ENCODE measurements at regions not wholly inside any gene's neighbourhood (a gene's known extent, or its start where the extent isn't known, plus 50 kb on each side); places are given as distances from the start of the nearest gene placed in this dataset.

- TF ChIP-seq CTCF (conservative IDR thresholded peaks at IDR 0.05): no peak
Observed at GRCh38 chr13:108115738-108116137, 99.6 kb downstream of the LIG4 start.

GRCh38 chr13:108113407-108113806, 101.9 kb downstream of the LIG4 start:
- DNase-seq (ENCODE audit: low read depth, low spot score): no peak
- H3K9me3 Mint-ChIP-seq: no peaks in the 10 kb centered on the region
- H3K4me3 Mint-ChIP-seq: no peak overlapping the region
- no peak overlapping the region for H3K27ac Mint-ChIP-seq (ENCODE audit: unreplicated experiment)
- H3K4me1 Mint-ChIP-seq: no peaks in the 10 kb centered on the region
- H3K36me3 Mint-ChIP-seq (ENCODE audit: low read depth): no peaks in the 10 kb centered on the region
- no peak for TF ChIP-seq CTCF (conservative IDR thresholded peaks at IDR 0.05)
- no peaks in the 10 kb centered on the region for H3K27me3 Mint-ChIP-seq (ENCODE audit: low read depth)

More at GRCh38 chr13:108115738-108116137, 99.6 kb downstream of the LIG4 start:
- Mint-ChIP-seq H3K4me3 (no peak overlapping the region), H3K36me3 (ENCODE audit: low read depth) (no peaks in the 10 kb centered on the region), H3K27ac (ENCODE audit: unreplicated experiment) (no peak overlapping the region), H3K27me3 (ENCODE audit: low read depth) (no peaks in the 10 kb centered on the region), H3K4me1 (peaks cover 6% of the 10 kb centered on the region), H3K9me3 (peaks cover 2% of the 10 kb centered on the region)
- DNase-seq (ENCODE audit: low read depth, low spot score): no peak

GRCh38 chr13:108104736-108105135, 110.6 kb downstream of the LIG4 start:
- Mint-ChIP-seq H3K4me3 (no peak overlapping the region), H3K9me3 (peaks cover 3% of the 10 kb centered on the region), H3K27me3 (ENCODE audit: low read depth) (no peaks in the 10 kb centered on the region), H3K4me1 (no peaks in the 10 kb centered on the region), H3K36me3 (ENCODE audit: low read depth) (no peaks in the 10 kb centered on the region), H3K27ac (ENCODE audit: unreplicated experiment) (no peak overlapping the region)
- DNase-seq (ENCODE audit: low read depth, low spot score): no peak
- no peak for TF ChIP-seq CTCF (conservative IDR thresholded peaks at IDR 0.05)

GRCh38 chr13:108102771-108103170, 112.6 kb downstream of the LIG4 start:
- Mint-ChIP-seq H3K4me3 (no peak overlapping the region), H3K9me3 (peaks cover 3% of the 10 kb centered on the region), H3K27ac (ENCODE audit: unreplicated experiment) (no peak overlapping the region), H3K27me3 (ENCODE audit: low read depth) (no peaks in the 10 kb centered on the region), H3K4me1 (no peaks in the 10 kb centered on the region), H3K36me3 (ENCODE audit: low read depth) (no peaks in the 10 kb centered on the region)
- TF ChIP-seq CTCF (conservative IDR thresholded peaks at IDR 0.05): no peak
- DNase-seq (ENCODE audit: low read depth, low spot score): no peak

GRCh38 chr13:108096301-108096915, 118.9 kb downstream of the LIG4 start:
- no peak for TF ChIP-seq CTCF (conservative IDR thresholded peaks at IDR 0.05)
- H3K4me3 Mint-ChIP-seq: no peak overlapping the region

More at GRCh38 chr13:108096301-108096915, 118.9 kb downstream of the LIG4 start:
- Mint-ChIP-seq H3K27ac (ENCODE audit: unreplicated experiment) (no peak overlapping the region), H3K27me3 (ENCODE audit: low read depth) (no peaks in the 10 kb centered on the region), H3K36me3 (ENCODE audit: low read depth) (no peaks in the 10 kb centered on the region), H3K4me1 (no peaks in the 10 kb centered on the region), H3K9me3 (no peaks in the 10 kb centered on the region)
- DNase-seq (ENCODE audit: low read depth, low spot score): no peak

Data from neural crest cell (in vitro differentiated cells).